ENCODE measurements at regions not wholly inside any gene's neighbourhood (a gene's known extent, or its start where the extent isn't known, plus 50 kb on each side); places are given as distances from the start of the nearest gene placed in this dataset.

- in situ Hi-C loops (cut with HindIII; ENCODE audit: extremely low pct_ligation_motif_present, low pct_unique_long_range_greater_than_20kb), result no loop called here
- ChIA-PET CTCF (ENCODE audit: low intra/inter-chr PET ratio, low total read pairs) (no interaction called here), POLR2A (no interaction called here)
- Histone ChIP-seq H3K79me2 (ENCODE audit: insufficient read depth, low read length) (no peaks in the 10 kb centered on the region), H3K4me3 (replicated peaks in 1 of 3; ENCODE audit: insufficient read depth in 1 of 3, low read depth in 2 of 3, low read length in 3 of 3) (no peak overlapping the region), H3K9ac (ENCODE audit: insufficient read depth, low read depth, low read length) (no peak overlapping the region), H3K4me1 (ENCODE audit: insufficient read depth, low read length) (no peaks in the 10 kb centered on the region), H4K20me1 (ENCODE audit: insufficient read depth, low read length) (no peaks in the 10 kb centered on the region), H3K27me3 (ENCODE audit: control insufficient read depth in 1 of 2, insufficient read depth in 2 of 2, low read length in 2 of 2) (no peaks in the 10 kb centered on the region), H2AFZ (ENCODE audit: low read length) (no peak overlapping the region), H3K27ac (ENCODE audit: extremely low read length, insufficient read depth, low read length) (no peak overlapping the region), H3K36me3 (replicated peaks in 1 of 2; ENCODE audit: control insufficient read depth in 1 of 2, insufficient read depth in 2 of 2, low read length in 2 of 2) (no peaks in the 10 kb centered on the region), H3K9me3 (ENCODE audit: low read length) (peaks cover 7% of the 10 kb centered on the region; the same call in 1 of the 2 replicates), H3K4me2 (ENCODE audit: low read depth, low read length) (no peak overlapping the region)
- DNase-seq (ENCODE audit: low spot score) (no peak), ATAC-seq (no peak), FAIRE-seq (no peak)
- intact Hi-C loops (cut with micrococcal nuclease; ENCODE audit: unreplicated experiment), result no loop called here
- no TSS peak for BruUV-seq (replicated peaks)
- WGBS (ENCODE audit: low lambda C conversion rate), result 2% methylated on average over 2 of the region's 2 CpGs
- TF ChIP-seq KLF15 (CRISPR knock-in tag; IDR thresholded peaks at IDR 0.05; ENCODE audit: borderline replicate concordance) (no peak), ETV6 (CRISPR knock-in tag; conservative IDR thresholded peaks at IDR 0.05) (no peak), ZNF292 (CRISPR knock-in tag; IDR thresholded peaks at IDR 0.05; ENCODE audit: borderline replicate concordance, low read depth) (no peak), KAT2B (IDR thresholded peaks at IDR 0.05; ENCODE audit: borderline replicate concordance, low read depth, low read length) (no peak), PRDM10 (CRISPR knock-in tag; IDR thresholded peaks at IDR 0.05; ENCODE audit: low read depth) (no peak), RXRB (CRISPR knock-in tag; IDR thresholded peaks at IDR 0.05; ENCODE audit: borderline replicate concordance) (no peak), ZBTB26 (CRISPR knock-in tag; IDR thresholded peaks at IDR 0.05; ENCODE audit: borderline replicate concordance) (no peak), ZNF687 (CRISPR knock-in tag; IDR thresholded peaks at IDR 0.05) (no peak), SKIL (CRISPR knock-in tag; IDR thresholded peaks at IDR 0.05; ENCODE audit: borderline replicate concordance) (no peak), ZBTB10 (CRISPR knock-in tag; IDR thresholded peaks at IDR 0.05; ENCODE audit: borderline replicate concordance) (no peak)
Observed at GRCh38 chr14:39875028-39875427, 442.8 kb upstream of the FBXO33 start.

All from HepG2 (cell line).